GM23338 (cell line): ENCODE measurements at regions not wholly inside any gene's neighbourhood (a gene's known extent, or its start where the extent isn't known, plus 50 kb on each side); places are given as distances from the start of the nearest gene placed in this dataset.

Experiments used
- ATAC-seq: fragments of 200-7000 bp; cut with Tn5 transposase; 3 replicates; pipeline ENCODE4 v1.9.1; 2020
- DNase-seq: peaks from one replicate; pipeline ENCODE4 v3.0.0-alpha.2; 2015; ENCODE audit warnings: low spot score
- H2AFZ ChIP-seq: fragments of 200-600 bp; sonication (generic); 2 replicates; pipeline ENCODE4 v1.8.0; 2016; ENCODE audit warnings: antibody characterized with exemption, mild to moderate bottlenecking, moderate library complexity
- H3F3A ChIP-seq: fragments of 200-600 bp; sonication (generic); replicated peaks from 2 replicates; pipeline ENCODE4 v1.8.0; 2017; ENCODE audit warnings: antibody characterized with exemption, mixed run types, low read depth
- H3K27ac ChIP-seq: fragments of 200-600 bp; sonication (generic); 2 replicates; pipeline ENCODE4 v1.6.1; 2016; ENCODE audit warnings: low read depth
- H3K27me3 ChIP-seq: fragments of 200-600 bp; sonication (generic); 2 replicates; pipeline ENCODE4 v1.8.0; 2016; ENCODE audit warnings: mild to moderate bottlenecking, mixed run types, moderate library complexity; ENCODE audit not compliant: insufficient read depth
- H3K36me3 ChIP-seq: fragments of 200-600 bp; sonication (generic); 2 replicates; pipeline ENCODE4 v1.8.0; 2016; ENCODE audit warnings: mild to moderate bottlenecking; ENCODE audit not compliant: insufficient read depth
- H3K4me1 ChIP-seq: fragments of 200-600 bp; sonication (generic); 2 replicates; pipeline ENCODE4 v1.8.0; 2016; ENCODE audit warnings: mild to moderate bottlenecking, moderate library complexity; ENCODE audit not compliant: insufficient read depth
- H3K4me2 ChIP-seq: fragments of 200-600 bp; sonication (generic); 2 replicates; pipeline ENCODE4 v1.7.1; 2017; ENCODE audit warnings: mixed run types
- H3K4me3 ChIP-seq: fragments of 200-600 bp; sonication (generic); 2 replicates; pipeline ENCODE4 v1.6.1; 2016; ENCODE audit warnings: mixed run types
- H3K79me2 ChIP-seq: fragments of 200-600 bp; sonication (generic); replicated peaks from 2 replicates; pipeline ENCODE4 v1.8.0; 2017; ENCODE audit warnings: mild to moderate bottlenecking; ENCODE audit not compliant: insufficient read depth
- H3K9me2 ChIP-seq: fragments of 200-600 bp; sonication (generic); 2 replicates; pipeline ENCODE4 v1.8.0; 2017; ENCODE audit not compliant: insufficient read depth
- H4K20me1 ChIP-seq: fragments of 200-600 bp; sonication (generic); replicated peaks from 2 replicates; pipeline ENCODE4 v1.8.0; 2017; ENCODE audit warnings: mild to moderate bottlenecking; ENCODE audit not compliant: insufficient read depth
- H3K27ac Mint-ChIP-seq: 2 replicates; pipeline ENCODE4 v1.8.0; 2020; ENCODE audit warnings: inconsistent platforms, mild to moderate bottlenecking, moderate library complexity, mixed read lengths
- H3K27me3 Mint-ChIP-seq: 3 replicates; pipeline ENCODE4 v1.8.0; 2022; ENCODE audit warnings: low read depth, mild to moderate bottlenecking, moderate library complexity, mixed read lengths, inconsistent platforms; ENCODE audit not compliant: insufficient read depth, poor library complexity
- H3K36me3 Mint-ChIP-seq: 3 replicates; pipeline ENCODE4 v1.8.0; 2021; ENCODE audit warnings: low read depth, mild to moderate bottlenecking, inconsistent platforms, moderate library complexity, mixed read lengths
- H3K4me1 Mint-ChIP-seq: 3 replicates; pipeline ENCODE4 v1.8.0; 2020; ENCODE audit warnings: mild to moderate bottlenecking, inconsistent platforms, mixed read lengths
- H3K4me3 Mint-ChIP-seq: 3 replicates; pipeline ENCODE4 v1.8.0; 2021; ENCODE audit warnings: moderate library complexity, mild to moderate bottlenecking, inconsistent platforms, mixed read lengths
- H3K9me3 Mint-ChIP-seq: 3 replicates; pipeline ENCODE4 v1.8.0; 2020; ENCODE audit warnings: moderate library complexity, mild to moderate bottlenecking, inconsistent platforms, mixed read lengths
- CREB1 ChIP-seq: fragments of 250-450 bp; sonication (Bioruptor Pico); IDR thresholded peaks from 2 replicates; pipeline ENCODE4 v1.5.0; 2020; ENCODE audit warnings: low read depth, mild to moderate bottlenecking, moderate library complexity
- CTCF ChIP-seq, 2 experiments: fragments of 200-600 bp in 1 of 2; sonication (generic) in 1 of 2; conservative IDR thresholded peaks; 2 replicates each; pipeline versions ENCODE4 v1.5.1 to v1.6.1; 2016 to 2017; ENCODE audit warnings: antibody characterized with exemption in 2 of 2, low read depth in 2 of 2, mild to moderate bottlenecking in 2 of 2, moderate library complexity in 1 of 2
- ETS1 ChIP-seq: IDR thresholded peaks from 2 replicates; pipeline ENCODE4 v1.6.1; 2016; ENCODE audit warnings: antibody characterized with exemption
- EZH2 ChIP-seq: fragments of 200-600 bp; sonication (generic); IDR thresholded peaks from one replicate; pipeline ENCODE4 v1.8.0; 2017; ENCODE audit warnings: antibody characterized with exemption, mild to moderate bottlenecking, low read depth; ENCODE audit not compliant: unreplicated experiment
- JUNB ChIP-seq: IDR thresholded peaks from one replicate; pipeline ENCODE4 v1.6.1; 2016; ENCODE audit warnings: antibody characterized with exemption; ENCODE audit not compliant: unreplicated experiment
- NANOG ChIP-seq: IDR thresholded peaks from 2 replicates; pipeline ENCODE4 v1.6.1; 2016; ENCODE audit warnings: antibody characterized with exemption, borderline replicate concordance
- POLR2AphosphoS5 ChIP-seq: IDR thresholded peaks from 2 replicates; pipeline ENCODE4 v1.6.1; 2016; ENCODE audit warnings: antibody characterized with exemption, low read depth
- REST ChIP-seq: IDR thresholded peaks from one replicate; pipeline ENCODE4 v1.6.1; 2018; ENCODE audit warnings: antibody characterized with exemption; ENCODE audit not compliant: unreplicated experiment
- ZNF114 ChIP-seq: fragments of 250-450 bp; sonication (Bioruptor Pico); IDR thresholded peaks from 2 replicates; pipeline ENCODE4 v1.5.0; 2020; ENCODE audit warnings: mild to moderate bottlenecking, moderate library complexity
- ZNF331 ChIP-seq: fragments of 250-450 bp; sonication (Bioruptor Pico); IDR thresholded peaks from 2 replicates; pipeline ENCODE4 v1.5.0; 2020; ENCODE audit warnings: low read depth, mild to moderate bottlenecking, moderate library complexity

- TF ChIP-seq REST (no peak), ZNF331 (CRISPR knock-in tag) (no peak), ZNF114 (CRISPR knock-in tag) (no peak), JUNB (no peak), NANOG (no peak), ETS1 (no peak)
- H3K4me3 Mint-ChIP-seq, result no peak overlapping the region
- H3K27ac ChIP-seq, result no peak overlapping the region
- H3K79me2 ChIP-seq, result no peaks in the 10 kb centered on the region
- H3K36me3 Mint-ChIP-seq, result peaks cover 9% of the 10 kb centered on the region; the same call in 2 of the 3 replicates
- no peaks in the 10 kb centered on the region for H3K27me3 ChIP-seq
- no peaks in the 10 kb centered on the region for H3K4me1 Mint-ChIP-seq
- no peaks in the 10 kb centered on the region for H3F3A ChIP-seq
- no peaks in the 10 kb centered on the region for H3K36me3 ChIP-seq
- no peak overlapping the region for H2AFZ ChIP-seq
- no peak overlapping the region for H3K4me2 ChIP-seq
- no peaks in the 10 kb centered on the region for H3K9me2 ChIP-seq
- no peak overlapping the region for H3K4me3 ChIP-seq
- H3K4me1 ChIP-seq, result no peaks in the 10 kb centered on the region
- H3K9me3 Mint-ChIP-seq, result peaks cover 13% of the 10 kb centered on the region
- DNase-seq, result no peak
- H3K27ac Mint-ChIP-seq, result no peak overlapping the region
- ATAC-seq, result no peak
- no peaks in the 10 kb centered on the region for H4K20me1 ChIP-seq
- H3K27me3 Mint-ChIP-seq, result no peaks in the 10 kb centered on the region
Observed at GRCh38 chr6:8535519-8535918, 100.2 kb upstream of the SLC35B3 start.

DNA sequence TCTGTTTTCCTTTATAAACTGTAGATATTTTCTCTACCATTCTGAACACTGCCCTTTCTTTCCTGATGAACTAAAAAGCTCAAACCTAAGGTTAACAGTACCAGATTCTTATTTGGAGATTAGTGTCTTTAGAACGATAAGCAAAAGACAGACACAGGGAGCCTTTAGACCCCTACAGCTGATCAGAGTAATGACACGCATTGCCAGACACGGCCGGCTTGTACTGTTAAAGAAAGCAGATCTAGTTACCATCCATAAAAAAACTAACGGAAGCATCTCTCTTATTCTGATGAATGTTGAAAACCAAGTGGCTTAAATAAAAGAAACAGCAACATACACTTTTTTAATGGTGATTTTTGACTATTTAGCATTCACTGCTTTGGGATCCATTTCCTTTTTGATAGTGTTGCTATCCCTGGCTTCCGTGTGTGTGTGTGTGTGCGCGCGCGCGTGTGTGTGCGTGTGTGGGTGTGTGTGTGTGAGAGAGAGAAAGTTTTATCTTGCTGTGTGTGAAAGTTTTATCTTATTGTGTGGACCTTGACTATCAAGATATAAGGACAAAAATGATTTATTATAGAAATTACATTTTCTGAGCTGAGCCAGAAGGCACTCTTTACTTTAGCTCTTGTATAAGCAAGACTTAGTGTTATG is 95.6 kb upstream of the SLC35B3 start:
- no peak overlapping the region for H3K4me3 ChIP-seq
- no peak for TF ChIP-seq CREB1 (CRISPR knock-in tag)
- TF ChIP-seq POLR2AphosphoS5, result no peak
- TF ChIP-seq ZNF114 (CRISPR knock-in tag), result no peak
- TF ChIP-seq EZH2, result no peak
- TF ChIP-seq ZNF331 (CRISPR knock-in tag), result no peak
- peak in 1 of 2 experiments; percentile 22; a peak in 1 of 4 replicates for TF ChIP-seq CTCF (conservative IDR thresholded peaks at IDR 0.05; ENCODE audit: low read depth in 2 of 2)

More for the DNA sequence above, 95.6 kb upstream of the SLC35B3 start:
- H3K4me1 Mint-ChIP-seq, result peaks cover 8% of the 10 kb centered on the region; the same call in 2 of the 3 replicates
- Histone ChIP-seq H3K79me2 (no peaks in the 10 kb centered on the region), H3K27me3 (no peaks in the 10 kb centered on the region), H3K27ac (no peak overlapping the region), H3K9me2 (no peaks in the 10 kb centered on the region), H3K4me2 (no peak overlapping the region), H3K36me3 (no peaks in the 10 kb centered on the region), H3F3A (no peaks in the 10 kb centered on the region), H4K20me1 (no peaks in the 10 kb centered on the region), H2AFZ (no peak overlapping the region), H3K4me1 (no peaks in the 10 kb centered on the region)
- H3K27ac Mint-ChIP-seq, result no peak overlapping the region
- H3K9me3 Mint-ChIP-seq, result no peaks in the 10 kb centered on the region
- H3K36me3 Mint-ChIP-seq, result no peaks in the 10 kb centered on the region
- ATAC-seq, result no peak; the same call in 2 of the 3 replicates
- DNase-seq, result peak; percentile 21
- H3K4me3 Mint-ChIP-seq, result no peak overlapping the region
- H3K27me3 Mint-ChIP-seq, result peaks cover 2% of the 10 kb centered on the region
